Stimulated activated naive CD8-positive, alpha-beta T cell treated with anti-CD3 and anti-CD28 coated beads, Interleukin-15, Interleukin-2, amounts not matched to agents 100 U/mL and 50 U/mL, for 24 hours (primary cell): ENCODE measurements at regions not wholly inside any gene's neighbourhood (a gene's known extent, or its start where the extent isn't known, plus 50 kb on each side); places are given as distances from the start of the nearest gene placed in this dataset.

Source experiments
- ATAC-seq: fragments of 150-1000 bp; cut with Tn5 transposase; one replicate; pipeline ENCODE4 v1.10.0; 2021
- DNase-seq: peaks from one replicate; pipeline ENCODE4 v3.0.0; 2021

- ATAC-seq (no peak), DNase-seq (no peak)
Measured at GRCh38 chr3:167188592-167188991, 191.5 kb downstream of the ZBBX start.

DNA sequence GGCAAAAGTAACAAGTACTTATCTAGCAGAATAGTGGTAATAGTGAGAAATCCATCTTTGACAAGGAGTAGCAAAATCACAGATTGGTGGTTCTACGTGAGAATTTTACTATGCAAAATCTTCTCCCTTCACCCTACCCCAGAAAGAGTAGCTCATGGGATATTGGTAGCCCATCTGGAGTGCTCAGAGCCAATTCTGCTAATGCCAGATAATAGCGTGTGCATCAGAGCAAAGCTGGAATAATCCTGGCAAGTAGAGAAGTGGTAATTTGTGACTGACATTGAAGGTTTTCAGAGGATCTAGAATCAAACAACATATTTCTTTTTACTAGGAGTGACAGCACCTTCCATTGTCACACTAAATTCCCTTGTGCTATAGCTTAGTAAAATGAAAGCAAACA lies 192.9 kb downstream of the ZBBX start:
- no peak for ATAC-seq

DNA sequence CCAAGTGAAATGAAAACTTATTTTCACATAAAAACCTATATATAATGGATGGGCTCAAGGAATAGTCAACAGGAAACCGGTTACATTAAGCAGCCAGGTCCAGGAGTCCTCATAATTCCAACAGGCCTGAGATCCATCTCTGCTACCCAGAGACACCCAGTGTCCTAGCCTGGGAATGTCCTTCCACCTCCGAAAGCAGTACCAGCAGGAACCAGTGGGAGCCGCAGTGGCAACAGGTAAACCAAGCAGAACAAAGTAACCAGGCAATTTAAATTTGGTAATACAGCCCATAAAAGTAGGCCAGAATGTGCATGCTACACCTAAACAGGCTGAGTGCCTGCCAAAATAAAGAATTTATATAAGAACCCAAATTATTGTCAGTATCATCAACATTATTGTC lies 195.6 kb downstream of the ZBBX start:
- ATAC-seq: no peak
- DNase-seq: no peak

More for the DNA sequence above, 192.9 kb downstream of the ZBBX start:
- no peak for DNase-seq

DNA sequence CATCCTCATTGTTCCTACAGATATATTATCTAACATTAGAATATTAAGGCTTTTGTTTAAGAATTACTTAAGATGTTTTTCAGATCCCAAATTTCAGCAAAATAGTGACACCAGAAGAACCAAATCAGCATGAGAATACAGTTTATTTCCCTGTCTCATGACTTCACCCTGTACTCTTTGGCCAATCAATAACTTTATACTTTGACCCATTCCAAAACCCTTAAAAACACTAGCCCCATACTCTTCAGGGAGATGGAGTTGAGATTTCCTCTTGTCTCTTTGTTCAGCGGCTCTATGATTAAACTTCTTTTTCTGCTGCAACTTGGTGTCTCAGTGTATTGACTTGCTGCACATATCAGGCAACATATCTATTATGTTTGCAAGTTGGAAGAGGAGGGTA lies 207.7 kb downstream of the ZBBX start:
- no peak for DNase-seq
- ATAC-seq: no peak

DNA sequence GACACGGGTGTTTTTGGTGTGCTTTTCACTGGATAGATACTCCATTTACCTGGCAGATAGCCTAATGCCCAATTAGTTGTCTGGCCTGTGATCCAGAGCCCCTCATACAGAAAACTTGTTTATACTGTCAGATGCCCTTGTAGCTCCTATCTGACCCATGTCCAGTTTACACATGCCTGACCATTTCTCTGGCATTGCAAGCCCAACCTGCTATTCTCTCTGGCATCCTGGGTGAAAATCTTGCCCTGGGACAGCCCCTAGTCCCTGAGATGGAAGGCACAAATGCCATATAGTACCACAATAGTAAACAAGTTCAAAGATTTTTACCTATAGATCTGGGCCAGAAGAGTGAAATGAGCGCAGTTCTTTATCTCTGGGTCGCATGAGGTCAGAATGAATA lies 212.6 kb downstream of the ZBBX start:
- ATAC-seq (no peak), DNase-seq (no peak)

DNA sequence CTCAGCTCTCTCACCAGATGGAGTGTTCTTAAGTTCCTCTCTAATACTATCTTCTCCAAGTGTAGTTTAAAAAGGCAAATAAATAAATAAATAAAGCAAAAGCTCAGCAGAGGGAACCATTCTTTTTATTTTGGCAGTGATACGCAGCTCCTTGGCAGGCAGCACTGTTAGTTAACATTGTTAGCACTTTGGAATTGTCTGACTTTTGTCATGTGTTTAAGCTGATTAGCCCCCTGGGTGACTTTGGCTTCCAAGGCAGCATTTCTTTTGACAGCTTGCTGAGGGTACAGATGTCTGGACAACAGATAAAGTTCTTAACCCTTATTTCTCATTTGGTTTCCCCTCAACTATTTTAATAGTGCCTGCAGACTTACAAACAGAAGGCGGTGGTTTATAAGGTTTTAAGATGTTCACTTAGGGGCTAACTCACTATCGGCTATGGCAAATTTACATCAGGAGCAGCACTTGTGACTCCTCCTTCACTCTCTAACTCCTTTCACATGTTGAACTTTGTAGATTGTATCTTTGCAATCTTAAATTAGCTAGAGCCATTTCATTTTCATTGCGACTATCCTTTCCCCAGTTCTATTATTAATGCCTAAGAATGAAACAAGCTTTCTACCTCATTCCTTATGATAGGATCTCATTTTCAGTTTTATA lies 213.4 kb downstream of the ZBBX start:
- ATAC-seq (no peak), DNase-seq (no peak)

GRCh38 chr3:167166012-167166411 lies 214.1 kb downstream of the ZBBX start:
- no peak for DNase-seq
- ATAC-seq: no peak

- ATAC-seq: no peak
Measured at GRCh38 chr3:167163580-167163979, 216.5 kb downstream of the ZBBX start.

DNA sequence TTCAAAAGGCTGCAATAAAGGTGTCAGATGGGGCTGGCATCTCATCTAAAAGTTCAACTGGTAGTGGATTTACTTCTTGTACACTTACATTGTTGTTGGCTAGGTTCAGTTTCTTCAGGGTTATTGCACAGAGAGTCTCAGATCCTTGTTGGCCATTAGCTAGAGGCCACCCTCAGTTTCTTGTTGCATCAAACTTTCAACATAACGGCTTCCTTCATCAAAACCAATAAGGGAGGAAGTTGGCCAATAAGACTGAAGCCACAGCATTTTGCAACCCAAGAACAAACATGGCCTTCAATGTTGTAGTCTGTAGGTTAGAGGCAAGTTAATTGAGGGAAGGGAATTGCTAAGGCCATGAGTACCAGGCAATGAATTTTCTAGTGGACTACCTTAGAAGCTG lies 218.0 kb downstream of the ZBBX start:
- ATAC-seq: no peak
- no peak for DNase-seq

More at GRCh38 chr3:167163580-167163979, 216.5 kb downstream of the ZBBX start:
- no peak for DNase-seq

- DNase-seq: no peak
- no peak for ATAC-seq
Measured at GRCh38 chr3:167160781-167161180, 219.3 kb downstream of the ZBBX start.

DNA sequence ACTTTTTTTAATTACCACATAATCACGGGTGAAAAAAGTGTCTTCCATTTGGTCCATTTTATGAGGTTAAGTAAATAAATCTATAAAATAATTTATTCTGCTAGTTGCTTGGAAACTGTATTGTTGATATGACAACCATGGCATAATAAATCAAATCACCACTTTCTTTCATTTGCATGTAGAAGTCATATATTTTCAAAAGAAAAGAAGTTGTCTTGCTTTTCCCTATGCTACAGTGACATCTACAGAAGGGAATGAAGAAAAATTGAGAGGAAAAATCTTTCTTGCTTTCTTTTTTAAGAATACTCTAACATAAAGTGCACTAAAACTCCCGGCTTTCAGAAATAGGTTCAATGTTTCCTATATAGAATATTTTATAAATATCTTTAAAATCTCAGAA lies 228.5 kb downstream of the ZBBX start:
- DNase-seq (no peak), ATAC-seq (no peak)

- no peak for ATAC-seq
Measured at GRCh38 chr3:167148136-167148535, 232.0 kb downstream of the ZBBX start.

DNA sequence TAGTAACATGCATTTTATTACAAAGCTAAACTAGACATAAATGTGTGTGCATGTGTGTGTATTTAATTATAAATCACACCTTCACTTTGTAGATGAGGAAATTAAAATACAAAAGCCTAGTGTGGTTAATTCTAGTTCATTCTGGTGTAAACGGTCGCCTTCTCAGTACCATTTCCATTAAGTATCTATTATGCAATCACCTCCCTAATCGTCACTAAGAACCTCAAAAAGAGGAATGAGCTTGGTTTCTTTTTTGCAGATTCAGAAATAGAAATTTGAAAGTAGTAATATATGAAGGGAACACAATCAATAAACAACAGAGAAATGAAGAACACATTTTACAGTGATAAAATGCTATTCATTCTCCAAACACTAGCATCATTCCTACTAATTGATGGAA lies 233.2 kb downstream of the ZBBX start:
- DNase-seq: no peak
- ATAC-seq: no peak

More at GRCh38 chr3:167148136-167148535, 232.0 kb downstream of the ZBBX start:
- DNase-seq: no peak

DNA sequence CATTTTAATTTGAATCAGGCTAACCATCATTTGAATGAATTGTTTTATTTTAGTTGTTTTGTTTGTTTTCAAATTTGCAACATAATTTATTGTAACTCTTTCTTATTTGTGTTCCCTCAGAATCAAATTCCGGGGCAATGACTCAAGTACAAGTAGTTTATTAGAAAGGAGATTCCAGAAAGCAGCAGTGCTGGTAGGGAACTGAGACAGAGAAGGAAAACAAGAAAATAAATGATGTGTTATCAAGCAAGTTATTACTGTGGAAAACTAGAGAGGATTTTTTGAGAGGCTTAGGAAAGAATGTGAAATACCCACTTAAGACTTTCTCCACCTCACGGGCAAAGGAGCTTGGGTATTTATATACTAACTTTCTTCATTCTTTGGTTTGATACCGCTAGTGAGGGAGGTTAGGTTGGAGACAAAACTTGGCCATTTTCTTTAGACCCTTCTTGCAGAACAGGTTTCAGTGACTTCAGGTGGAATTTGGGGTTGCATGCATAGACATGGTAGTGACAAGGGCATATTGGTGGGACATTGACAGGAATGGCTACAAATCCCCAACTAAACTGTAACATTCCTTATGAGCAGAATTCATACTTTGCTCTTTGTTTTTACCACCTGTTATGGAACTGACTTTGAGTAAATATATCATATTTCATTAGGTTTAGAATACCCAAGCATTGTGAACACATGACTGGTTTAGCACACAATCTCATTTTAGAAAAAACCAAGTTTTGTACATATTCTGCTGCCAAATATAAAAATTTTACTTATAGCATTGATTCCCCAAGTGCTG lies 254.3 kb downstream of the ZBBX start:
- ATAC-seq (no peak), DNase-seq (no peak)

GRCh38 chr3:167120828-167121227 lies 259.3 kb downstream of the ZBBX start:
- no peak for DNase-seq

DNA sequence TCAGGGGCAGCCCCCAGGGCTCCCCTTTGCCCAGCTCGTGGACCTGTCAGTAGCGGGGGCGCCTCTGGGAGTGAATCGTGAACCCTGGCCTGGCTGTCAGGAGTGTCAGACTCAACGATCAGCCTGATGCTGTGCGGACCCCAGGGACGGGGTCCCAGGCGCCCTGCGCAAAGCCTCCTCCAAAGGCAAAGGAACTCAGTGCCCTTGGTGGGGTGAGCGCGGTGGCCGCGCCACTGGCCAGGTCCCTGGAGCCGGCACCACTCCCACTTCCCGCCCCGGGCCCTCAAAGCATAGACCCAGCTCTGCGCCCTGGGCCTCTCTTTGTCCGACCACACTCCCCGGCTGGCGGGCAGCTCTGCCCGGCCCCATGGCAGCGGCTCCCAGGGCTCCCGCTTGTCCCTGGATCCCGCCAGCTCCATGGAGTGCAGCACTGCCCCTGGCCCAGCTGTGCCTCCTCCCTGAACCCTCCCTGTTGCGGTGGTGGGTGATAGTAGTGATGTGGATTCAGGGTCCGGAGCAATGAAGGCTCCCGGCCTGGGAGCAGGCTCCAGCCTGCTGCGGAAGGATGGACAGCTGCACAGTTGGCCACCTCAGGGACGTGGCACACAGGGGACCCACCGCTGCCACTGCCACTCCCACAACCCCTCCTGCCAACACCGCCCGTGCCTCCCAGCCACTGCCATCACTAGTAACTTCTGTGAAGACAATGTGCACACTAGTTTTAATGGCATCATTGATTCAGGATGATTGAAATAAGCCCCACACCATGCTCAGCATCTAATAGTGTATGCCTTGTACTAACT lies 263.8 kb downstream of the ZBBX start:
- DNase-seq (no peak), ATAC-seq (no peak)

More at GRCh38 chr3:167120828-167121227, 259.3 kb downstream of the ZBBX start:
- no peak for ATAC-seq

DNA sequence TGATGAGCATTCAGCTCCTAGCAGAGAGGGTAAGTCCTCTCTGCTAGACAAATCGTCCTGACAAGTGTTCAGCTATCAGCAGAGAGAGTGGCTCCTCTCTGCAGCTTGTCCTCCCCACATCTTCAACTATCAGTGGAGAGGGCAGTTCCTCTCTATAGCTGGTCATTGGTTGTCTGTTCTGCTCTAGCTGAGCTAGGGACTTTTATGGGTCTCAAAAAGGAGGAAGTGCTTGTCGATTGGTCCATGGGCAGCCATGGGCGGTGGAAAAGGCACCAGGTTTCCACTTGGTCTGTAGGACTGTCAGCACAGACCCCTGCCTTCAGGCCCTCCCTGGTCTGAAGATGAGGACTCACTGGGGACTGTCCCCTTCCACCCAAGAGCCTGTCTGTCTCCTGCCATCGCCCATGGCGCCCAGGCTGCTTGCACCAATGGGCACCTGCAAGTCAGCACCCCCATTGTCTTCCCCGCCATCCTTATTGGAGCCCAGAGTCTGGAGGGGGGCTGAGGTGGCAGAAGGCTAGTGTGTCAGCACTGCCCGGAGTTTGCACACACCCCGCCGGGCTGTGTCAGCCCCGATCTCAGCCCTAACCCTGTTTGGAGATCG lies 264.7 kb downstream of the ZBBX start:
- DNase-seq: no peak
- no peak for ATAC-seq

GRCh38 chr3:167114619-167115018 lies 265.5 kb downstream of the ZBBX start:
- no peak for ATAC-seq

GRCh38 chr3:167113035-167113830 lies 266.9 kb downstream of the ZBBX start:
- ATAC-seq (no peak), DNase-seq (no peak)

More at GRCh38 chr3:167114619-167115018, 265.5 kb downstream of the ZBBX start:
- no peak for DNase-seq

DNA sequence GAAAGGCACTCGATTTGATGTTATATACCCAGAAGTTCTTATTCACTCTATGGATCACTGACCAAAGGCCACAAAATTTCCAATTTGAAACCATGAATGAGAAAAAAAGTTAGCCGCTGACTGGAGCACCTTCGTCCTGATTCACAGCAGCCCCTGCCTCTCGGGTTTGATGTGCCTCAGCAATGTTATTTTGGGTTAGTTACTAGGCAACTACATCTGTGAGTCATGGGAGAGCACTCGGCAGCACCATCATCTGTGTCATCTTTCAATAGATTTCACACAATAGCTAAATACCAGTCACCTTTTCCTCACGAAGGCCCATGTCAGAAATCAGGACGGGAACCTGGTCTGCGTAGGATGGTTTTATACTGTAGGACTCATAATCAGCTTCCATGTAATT lies 269.2 kb downstream of the ZBBX start:
- ATAC-seq (no peak), DNase-seq (no peak)

DNA sequence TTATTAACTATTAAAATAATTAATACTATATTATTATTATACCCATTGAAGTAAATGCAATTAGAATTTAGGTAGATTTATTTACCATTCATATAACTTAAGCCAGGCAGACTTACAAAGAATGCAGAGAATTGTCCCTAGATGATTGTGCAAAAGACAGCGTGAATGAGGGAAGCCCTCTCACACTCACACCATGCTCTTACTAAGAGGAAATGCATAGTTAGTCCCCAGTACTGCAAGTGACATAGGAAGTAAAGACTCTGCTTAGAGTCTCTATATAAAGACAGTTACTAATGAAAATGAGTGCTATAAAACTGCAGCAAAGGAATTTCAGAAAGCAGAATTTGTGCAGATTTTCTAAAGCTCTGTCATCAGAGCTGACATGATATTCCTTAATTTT lies 270.4 kb downstream of the ZBBX start:
- no peak for ATAC-seq
- no peak for DNase-seq

DNA sequence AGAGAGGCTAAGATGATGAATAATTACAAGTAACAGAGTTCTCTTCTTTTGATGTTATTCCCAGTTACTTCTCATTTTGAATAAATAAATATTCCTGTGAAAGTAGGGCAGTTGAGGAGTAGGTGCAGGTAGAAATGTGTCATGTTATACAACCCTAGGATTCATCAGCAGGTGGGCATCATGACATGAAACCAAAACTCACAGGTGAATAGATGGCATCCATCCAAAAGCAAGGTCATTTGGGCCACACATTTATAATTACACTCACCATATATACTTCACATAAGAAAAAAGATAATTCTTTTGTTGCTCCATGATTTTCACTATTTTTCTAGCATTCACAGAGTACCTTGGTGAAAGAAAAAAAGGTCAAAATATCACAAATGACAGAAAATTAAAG lies 273.6 kb downstream of the ZBBX start:
- ATAC-seq: no peak
- DNase-seq: no peak
